CD4-positive, CD25-positive, alpha-beta regulatory T cell (primary cell): ENCODE measurements at regions not wholly inside any gene's neighbourhood (a gene's known extent, or its start where the extent isn't known, plus 50 kb on each side); places are given as distances from the start of the nearest gene placed in this dataset.
"Not testable (repeated sequence)": the region's sequence is repeated elsewhere in the genome, so short reads cannot be mapped to it uniquely, and the experiment has no call there.

Experiments used
- ATAC-seq, 2 donors: fragments of 150-1000 bp; cut with Tn5 transposase; one replicate each; pipeline ENCODE4 v1.10.0; 2021; ENCODE audit warnings: low read depth in 2 of 2, moderate number of reproducible peaks in 2 of 2, moderate library complexity in 1 of 2
- DNase-seq, 3 donors: peaks; one replicate each; pipeline versions ENCODE4 v3.0.0 to v3.0.0-alpha.2; 2012 to 2022; ENCODE audit warnings: mixed read lengths in 1 of 3
- H3K27ac ChIP-seq: one replicate; pipeline ENCODE4 v1.7.0; 2013; ENCODE audit warnings: mild to moderate bottlenecking, low read length; ENCODE audit not compliant: insufficient read depth, poor library complexity, severe bottlenecking
- H3K27me3 ChIP-seq: one replicate; pipeline ENCODE4 v1.7.0; 2013; ENCODE audit warnings: low read length; ENCODE audit not compliant: control insufficient read depth, insufficient read depth
- H3K36me3 ChIP-seq: one replicate; pipeline ENCODE4 v1.7.0; 2013; ENCODE audit warnings: mild to moderate bottlenecking, low read length, moderate library complexity; ENCODE audit not compliant: control insufficient read depth, insufficient read depth
- H3K4me1 ChIP-seq: 2 replicates; pipeline ENCODE4 v1.7.0; 2013; ENCODE audit warnings: mild to moderate bottlenecking, low read length; ENCODE audit not compliant: insufficient read depth, control insufficient read depth, poor library complexity, severe bottlenecking
- H3K4me3 ChIP-seq: one replicate; pipeline ENCODE4 v1.7.0; 2013; ENCODE audit warnings: low read depth, mild to moderate bottlenecking, low read length, moderate library complexity
- H3K9me3 ChIP-seq, 2 experiments: 1 replicate in 1 of 2; 2 replicates in 1 of 2; pipeline ENCODE4 v1.7.0; 2013; ENCODE audit warnings: low read length in 2 of 2, mild to moderate bottlenecking in 1 of 2, moderate library complexity in 1 of 2; ENCODE audit not compliant: control insufficient read depth in 2 of 2
- H3K27ac Mint-ChIP-seq, 3 donors: one replicate each; pipeline ENCODE4 v1.8.0; 2020 to 2022; ENCODE audit warnings: mild to moderate bottlenecking in 3 of 3, mixed read lengths in 3 of 3, moderate library complexity in 2 of 3
- H3K27me3 Mint-ChIP-seq: one replicate; pipeline ENCODE4 v1.8.0; 2022; ENCODE audit warnings: mild to moderate bottlenecking, mixed read lengths
- H3K36me3 Mint-ChIP-seq: one replicate; pipeline ENCODE4 v1.8.0; 2020; ENCODE audit warnings: mixed read lengths
- H3K4me1 Mint-ChIP-seq, 4 donors: one replicate each; pipeline ENCODE4 v1.8.0; 2020 to 2022; ENCODE audit warnings: mixed read lengths in 4 of 4, mild to moderate bottlenecking in 1 of 4
- H3K4me3 Mint-ChIP-seq, 4 donors: one replicate each; pipeline ENCODE4 v1.8.0; 2020 to 2022; ENCODE audit warnings: mild to moderate bottlenecking in 4 of 4, mixed read lengths in 4 of 4, moderate library complexity in 3 of 4
- H3K9me3 Mint-ChIP-seq, 7 donors: one replicate each; pipeline ENCODE4 v1.8.0; 2020 to 2022; ENCODE audit warnings: mixed read lengths in 7 of 7, mild to moderate bottlenecking in 3 of 7, moderate library complexity in 2 of 7

DNA sequence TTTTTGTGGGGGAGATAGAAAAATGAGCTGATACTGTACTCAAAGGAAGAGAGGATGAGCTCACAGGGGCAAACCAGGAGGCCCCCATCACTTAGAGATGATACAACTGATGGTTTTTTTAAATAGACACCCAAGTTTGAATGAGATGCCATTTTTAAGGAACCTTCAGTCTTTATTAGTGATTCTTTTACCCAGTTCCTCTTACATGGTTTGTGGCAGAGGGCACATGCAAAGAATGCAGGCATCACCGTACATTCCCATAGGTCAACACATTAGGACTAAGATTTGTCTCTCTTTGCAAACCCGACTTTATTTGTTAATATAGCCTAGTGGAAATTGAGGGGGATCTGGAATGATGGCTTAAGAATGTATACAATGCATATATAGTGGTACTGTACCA, 250.9 kb downstream of the ASXL3 start:
- Histone ChIP-seq H3K9me3 (peaks cover 0 to 3% of the 10 kb centered on the region in 2 experiments), H3K4me1 (no peaks in the 10 kb centered on the region), H3K36me3 (no peaks in the 10 kb centered on the region), H3K27ac (no peak overlapping the region), H3K4me3 (no peak overlapping the region), H3K27me3 (no peaks in the 10 kb centered on the region)
- Mint-ChIP-seq H3K4me3 (no peak overlapping the region), H3K36me3 (no peaks in the 10 kb centered on the region), H3K27ac (no peak overlapping the region), H3K27me3 (no peaks in the 10 kb centered on the region), H3K4me1 (no peaks in the 10 kb centered on the region), H3K9me3 (peaks cover 2 to 24% (median 8%) of the 10 kb centered on the region in 7 donors)
- DNase-seq (no peak), ATAC-seq (no peak)

- no peak overlapping the region for H3K4me3 ChIP-seq
- Mint-ChIP-seq H3K4me1 (no peaks in the 10 kb centered on the region), H3K9me3 (peaks cover 1 to 19% (median 9%) of the 10 kb centered on the region in 7 donors), H3K27ac (no peak overlapping the region), H3K27me3 (no peaks in the 10 kb centered on the region), H3K4me3 (peak overlapping the region in 1 of 4 donors; percentile 73), H3K36me3 (no peaks in the 10 kb centered on the region)
- no peaks in the 10 kb centered on the region for H3K4me1 ChIP-seq
- no peak overlapping the region for H3K27ac ChIP-seq
- no peaks in the 10 kb centered on the region for H3K27me3 ChIP-seq
- no peaks in the 10 kb centered on the region for H3K9me3 ChIP-seq
- no peaks in the 10 kb centered on the region for H3K36me3 ChIP-seq
- no peak for DNase-seq
- ATAC-seq = no peak
Measured at GRCh38 chr18:33826151-33826550, 248.1 kb downstream of the ASXL3 start.

- no peaks in the 10 kb centered on the region for H3K9me3 ChIP-seq
- no peaks in the 10 kb centered on the region for H3K4me1 Mint-ChIP-seq
- no peaks in the 10 kb centered on the region for H3K36me3 ChIP-seq
- H3K36me3 Mint-ChIP-seq = no peaks in the 10 kb centered on the region
- H3K27ac ChIP-seq = no peak overlapping the region
- H3K4me1 ChIP-seq = no peaks in the 10 kb centered on the region
- no peak overlapping the region for H3K4me3 Mint-ChIP-seq
- H3K27me3 ChIP-seq = no peaks in the 10 kb centered on the region
- H3K9me3 Mint-ChIP-seq = peaks cover 0 to 23% (median 7%) of the 10 kb centered on the region in 7 donors
- no peaks in the 10 kb centered on the region for H3K27me3 Mint-ChIP-seq
- H3K27ac Mint-ChIP-seq = no peak overlapping the region
- ATAC-seq = no peak
- H3K4me3 ChIP-seq = no peak overlapping the region
- DNase-seq = no peak
Measured at GRCh38 chr18:33821503-33821902, 243.5 kb downstream of the ASXL3 start.

DNA sequence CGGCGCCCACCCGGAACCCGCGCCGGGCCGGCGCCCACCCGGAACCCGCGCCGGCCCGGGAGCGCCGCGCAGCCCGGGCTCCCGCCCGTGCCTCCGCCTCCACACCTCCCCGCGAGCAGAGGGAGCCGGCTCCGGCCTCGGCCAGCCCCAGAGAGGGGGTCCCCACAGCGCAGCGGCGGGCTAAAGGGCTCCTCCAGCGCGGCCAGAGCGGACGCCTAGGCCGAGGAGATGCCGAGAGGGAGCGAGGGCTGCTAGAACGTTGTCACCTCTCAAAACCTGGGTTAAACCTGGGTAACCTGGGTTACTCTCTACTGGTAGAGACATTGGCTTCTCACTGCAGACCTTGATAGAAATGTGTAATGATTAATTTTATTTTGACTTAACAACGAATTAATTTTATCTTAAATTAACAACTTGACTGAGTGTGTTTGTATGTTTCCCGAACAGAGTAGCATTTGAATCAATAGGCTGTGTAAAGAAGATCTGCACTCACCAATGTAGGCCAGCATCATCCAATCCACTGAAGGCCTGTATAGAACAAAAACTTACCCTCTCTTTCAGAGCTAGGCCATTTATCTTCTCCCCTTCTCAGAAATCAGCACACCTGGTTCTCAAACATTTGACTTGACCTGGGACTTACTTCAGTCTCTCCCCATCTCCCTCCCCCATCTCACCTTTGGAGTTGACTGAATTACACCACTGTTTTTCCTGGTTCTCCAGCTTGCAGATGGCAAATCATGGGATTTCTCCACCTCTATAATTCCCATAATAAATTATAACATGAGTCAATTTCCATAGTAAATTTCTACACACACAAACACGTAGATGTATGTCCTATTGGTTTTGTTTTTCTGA, 242.7 kb downstream of the ASXL3 start:
- H3K36me3 ChIP-seq = no peaks in the 10 kb centered on the region
- ATAC-seq (no peak), DNase-seq (no peak)
- H3K27me3 ChIP-seq = no peaks in the 10 kb centered on the region
- Mint-ChIP-seq H3K4me3 (no peak overlapping the region), H3K4me1 (no peaks in the 10 kb centered on the region), H3K27me3 (no peaks in the 10 kb centered on the region), H3K9me3 (peaks cover 0 to 18% (median 6%) of the 10 kb centered on the region in 7 donors), H3K27ac (no peak overlapping the region), H3K36me3 (no peaks in the 10 kb centered on the region)
- H3K4me1 ChIP-seq = no peaks in the 10 kb centered on the region
- no peaks in the 10 kb centered on the region for H3K9me3 ChIP-seq
- no peak overlapping the region for H3K4me3 ChIP-seq
- no peak overlapping the region for H3K27ac ChIP-seq

GRCh38 chr18:33819692-33820343, 241.8 kb downstream of the ASXL3 start:
- not testable (repeated sequence) for H3K4me3 Mint-ChIP-seq, H3K4me1 Mint-ChIP-seq, H3K36me3 Mint-ChIP-seq

GRCh38 chr18:33818145-33818544, 240.1 kb downstream of the ASXL3 start:
- no peak overlapping the region for H3K4me3 Mint-ChIP-seq
- no peaks in the 10 kb centered on the region for H3K36me3 Mint-ChIP-seq
- no peak overlapping the region for H3K4me3 ChIP-seq
- no peaks in the 10 kb centered on the region for H3K4me1 Mint-ChIP-seq
- H3K9me3 Mint-ChIP-seq = peaks cover 0 to 10% (median 4%) of the 10 kb centered on the region in 7 donors
- DNase-seq (no peak), ATAC-seq (no peak)
- no peak overlapping the region for H3K27ac ChIP-seq
- no peaks in the 10 kb centered on the region for H3K4me1 ChIP-seq
- H3K27me3 ChIP-seq = no peaks in the 10 kb centered on the region
- H3K27ac Mint-ChIP-seq = no peak overlapping the region
- no peaks in the 10 kb centered on the region for H3K27me3 Mint-ChIP-seq
- H3K9me3 ChIP-seq = no peaks in the 10 kb centered on the region
- H3K36me3 ChIP-seq = no peaks in the 10 kb centered on the region

More at GRCh38 chr18:33819692-33820343, 241.8 kb downstream of the ASXL3 start:
- H3K36me3 ChIP-seq, H3K27ac Mint-ChIP-seq, H3K9me3 ChIP-seq, DNase-seq, H3K27me3 ChIP-seq, ATAC-seq, H3K27ac ChIP-seq, H3K4me1 ChIP-seq, H3K27me3 Mint-ChIP-seq, H3K4me3 ChIP-seq: not testable (repeated sequence)
- H3K9me3 Mint-ChIP-seq = peaks cover 0 to 17% (median 5%) of the 10 kb centered on the region in 7 donors

DNA sequence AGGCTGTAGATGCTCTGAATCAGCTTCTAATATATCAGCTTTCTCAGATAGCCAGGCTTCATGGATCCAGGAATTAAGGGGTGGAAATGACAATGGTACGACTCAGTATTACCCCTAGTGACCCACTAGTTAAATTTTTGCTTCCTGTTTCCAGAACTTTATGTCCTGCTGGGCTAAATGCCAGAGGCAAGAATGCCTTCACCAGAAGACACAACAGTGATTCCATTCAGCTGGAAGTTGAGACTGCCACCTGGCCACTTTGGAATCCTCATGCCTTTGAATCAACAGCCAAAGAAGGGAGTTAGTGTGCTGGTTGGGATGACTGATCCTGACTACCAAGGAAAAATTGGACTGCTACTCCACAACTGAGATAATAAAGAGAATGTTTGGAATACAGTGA, 239.1 kb downstream of the ASXL3 start:
- ATAC-seq (no peak), DNase-seq (no peak)
- no peaks in the 10 kb centered on the region for H3K36me3 Mint-ChIP-seq
- Histone ChIP-seq H3K4me3 (no peak overlapping the region), H3K27ac (no peak overlapping the region), H3K4me1 (no peaks in the 10 kb centered on the region), H3K36me3 (no peaks in the 10 kb centered on the region), H3K27me3 (no peaks in the 10 kb centered on the region), H3K9me3 (no peaks in the 10 kb centered on the region)
- peaks cover 0 to 11% (median 3%) of the 10 kb centered on the region in 7 donors for H3K9me3 Mint-ChIP-seq
- H3K4me3 Mint-ChIP-seq = no peak overlapping the region
- H3K4me1 Mint-ChIP-seq = no peaks in the 10 kb centered on the region
- H3K27ac Mint-ChIP-seq = no peak overlapping the region
- H3K27me3 Mint-ChIP-seq = no peaks in the 10 kb centered on the region
